Neutrophil (primary cell): ENCODE measurements at regions not wholly inside any gene's neighbourhood (a gene's known extent, or its start where the extent isn't known, plus 50 kb on each side); places are given as distances from the start of the nearest gene placed in this dataset.

Source experiments
- H3K27ac ChIP-seq: fragments of 200-600 bp; sonication (generic); 2 replicates; pipeline ENCODE4 v1.5.1; 2016; ENCODE audit warnings: mild to moderate bottlenecking, moderate library complexity
- H3K27me3 ChIP-seq: fragments of 200-600 bp; sonication (generic); 2 replicates; pipeline ENCODE4 v1.6.0; 2016; ENCODE audit warnings: mild to moderate bottlenecking
- H3K36me3 ChIP-seq: fragments of 200-600 bp; sonication (generic); 2 replicates; pipeline ENCODE4 v1.5.1; 2017
- H3K4me1 ChIP-seq, 2 experiments: fragments of 200-600 bp in 1 of 2; sonication (generic) in 1 of 2; 1 replicate in 1 of 2; 2 replicates in 1 of 2; pipeline versions ENCODE4 v1.5.1 to v1.6.1; 2013 to 2016; ENCODE audit warnings: low read depth in 1 of 2, low read length in 1 of 2, mild to moderate bottlenecking in 1 of 2, moderate library complexity in 1 of 2; ENCODE audit not compliant: control insufficient read depth in 1 of 2, insufficient read depth in 1 of 2
- H3K4me3 ChIP-seq, 2 experiments: fragments of 200-600 bp in 1 of 2; sonication (generic) in 1 of 2; 1 replicate in 1 of 2; 2 replicates in 1 of 2; pipeline ENCODE4 v1.5.1; 2013 to 2016; ENCODE audit warnings: low read depth in 1 of 2, low read length in 1 of 2, mild to moderate bottlenecking in 1 of 2, moderate library complexity in 1 of 2
- H3K9me3 ChIP-seq: fragments of 200-600 bp; sonication (generic); 2 replicates; pipeline ENCODE4 v1.5.1; 2016
- CTCF ChIP-seq: fragments of 200-600 bp; sonication (generic); IDR thresholded peaks from 2 replicates; pipeline ENCODE4 v1.5.1; 2016; ENCODE audit warnings: antibody characterized with exemption

GRCh38 chr2:64873472-64873924 is 115.7 kb upstream of the SLC1A4 start:
- H3K9me3 ChIP-seq: no peaks in the 10 kb centered on the region
- H3K27me3 ChIP-seq: no peaks in the 10 kb centered on the region
- no peak overlapping the region for H3K27ac ChIP-seq
- TF ChIP-seq CTCF: peak; percentile 97
- peak overlapping the region in 1 of 2 experiments; percentile 22 for H3K4me3 ChIP-seq
- peaks cover 6 to 7% of the 10 kb centered on the region in 2 experiments for H3K4me1 ChIP-seq
- H3K36me3 ChIP-seq: no peaks in the 10 kb centered on the region

- H3K4me1 ChIP-seq: peaks cover 6 to 7% of the 10 kb centered on the region in 2 experiments
- H3K36me3 ChIP-seq: no peaks in the 10 kb centered on the region
- no peak for TF ChIP-seq CTCF
- H3K27me3 ChIP-seq: no peaks in the 10 kb centered on the region
- no peak overlapping the region for H3K27ac ChIP-seq
- H3K4me3 ChIP-seq: no peak overlapping the region
- no peaks in the 10 kb centered on the region for H3K9me3 ChIP-seq
Observed at GRCh38 chr2:64874593-64874992, 114.6 kb upstream of the SLC1A4 start.

GRCh38 chr2:64875368-64875767 is 113.8 kb upstream of the SLC1A4 start:
- TF ChIP-seq CTCF: no peak

GRCh38 chr2:64876137-64876647 is 113.0 kb upstream of the SLC1A4 start:
- TF ChIP-seq CTCF: no peak
- Histone ChIP-seq H3K4me1 (peaks cover 6 to 7% of the 10 kb centered on the region in 2 experiments), H3K27me3 (no peaks in the 10 kb centered on the region), H3K27ac (no peak overlapping the region), H3K9me3 (no peaks in the 10 kb centered on the region), H3K36me3 (no peaks in the 10 kb centered on the region), H3K4me3 (no peak overlapping the region)

More at GRCh38 chr2:64875368-64875767, 113.8 kb upstream of the SLC1A4 start:
- no peak overlapping the region for H3K4me3 ChIP-seq
- no peak overlapping the region for H3K27ac ChIP-seq
- H3K9me3 ChIP-seq: no peaks in the 10 kb centered on the region
- H3K27me3 ChIP-seq: no peaks in the 10 kb centered on the region
- H3K4me1 ChIP-seq: peaks cover 6 to 7% of the 10 kb centered on the region in 2 experiments
- no peaks in the 10 kb centered on the region for H3K36me3 ChIP-seq

GRCh38 chr2:64879745-64880144 is 109.5 kb upstream of the SLC1A4 start:
- no peak overlapping the region for H3K27ac ChIP-seq
- no peak for TF ChIP-seq CTCF
- H3K4me1 ChIP-seq: no peaks in the 10 kb centered on the region
- no peaks in the 10 kb centered on the region for H3K9me3 ChIP-seq
- no peak overlapping the region for H3K4me3 ChIP-seq
- no peaks in the 10 kb centered on the region for H3K27me3 ChIP-seq
- H3K36me3 ChIP-seq: no peaks in the 10 kb centered on the region
